WTC11 (cell line): ENCODE measurements at regions not wholly inside any gene's neighbourhood (a gene's known extent, or its start where the extent isn't known, plus 50 kb on each side); places are given as distances from the start of the nearest gene placed in this dataset.

Experiments
- CREB1 ChIP-seq: sonication (generic); formaldehyde crosslinking; IDR thresholded peaks from 2 replicates; pipeline ENCODE4 v1.8.0; 2023; ENCODE audit warnings: mild to moderate bottlenecking, missing genetic modification reagents
- CTCF ChIP-seq: fragments of 200-600 bp; IDR thresholded peaks from 2 replicates; pipeline ENCODE4 v1.8.0; 2022; ENCODE audit warnings: antibody characterized with exemption
- EMX1 ChIP-seq: fragments of 250-450 bp; sonication (Bioruptor Pico); IDR thresholded peaks from 2 replicates; pipeline ENCODE4 v1.8.0; 2021; ENCODE audit warnings: mild to moderate bottlenecking
- ETV6 ChIP-seq: sonication (generic); formaldehyde crosslinking; IDR thresholded peaks from 2 replicates; pipeline ENCODE4 v1.8.1; 2022; ENCODE audit warnings: mild to moderate bottlenecking, missing genetic modification reagents
- FOXJ3 ChIP-seq: sonication (generic); formaldehyde crosslinking; IDR thresholded peaks from 2 replicates; pipeline ENCODE4 v1.9.0; 2021; ENCODE audit warnings: missing genetic modification reagents, mild to moderate bottlenecking, borderline replicate concordance
- IRF2 ChIP-seq: sonication (generic); formaldehyde crosslinking; IDR thresholded peaks from 2 replicates; pipeline ENCODE4 v1.8.0; 2022; ENCODE audit warnings: low read depth, missing genetic modification reagents, borderline replicate concordance
- SP1 ChIP-seq: sonication (generic); formaldehyde crosslinking; conservative IDR thresholded peaks from 2 replicates; pipeline ENCODE4 v1.8.1; 2022; ENCODE audit warnings: missing genetic modification reagents
- USF2 ChIP-seq: sonication (generic); formaldehyde crosslinking; IDR thresholded peaks from 2 replicates; pipeline ENCODE4 v1.8.1; 2023; ENCODE audit warnings: mild to moderate bottlenecking, missing genetic modification reagents, moderate library complexity
- ZNF138 ChIP-seq: sonication (generic); formaldehyde crosslinking; conservative IDR thresholded peaks from 2 replicates; pipeline ENCODE4 v1.8.1; 2022; ENCODE audit warnings: mild to moderate bottlenecking, moderate library complexity, missing genetic modification reagents
- ZNF219 ChIP-seq: sonication (generic); formaldehyde crosslinking; IDR thresholded peaks from 2 replicates; pipeline ENCODE4 v1.8.0; 2023; ENCODE audit warnings: missing genetic modification reagents, mild to moderate bottlenecking, borderline replicate concordance
- ZNF671 ChIP-seq: fragments of 250-450 bp; sonication (Bioruptor Pico); IDR thresholded peaks from 2 replicates; pipeline ENCODE4 v1.8.0; 2021; ENCODE audit warnings: mild to moderate bottlenecking
- TF ChIP-seq, protein P1 (sequence below): sonication (generic); formaldehyde crosslinking; IDR thresholded peaks from 2 replicates; pipeline ENCODE4 v1.8.1; 2022; ENCODE audit warnings: low read depth, missing genetic modification reagents, borderline replicate concordance
- TF ChIP-seq, protein P2 (sequence below): sonication (generic); formaldehyde crosslinking; IDR thresholded peaks from 2 replicates; pipeline ENCODE4 v1.8.0; 2022; ENCODE audit warnings: missing genetic modification reagents
- TF ChIP-seq, protein P3 (sequence below): fragments of 250-450 bp; sonication (Bioruptor Pico); conservative IDR thresholded peaks from 2 replicates; pipeline ENCODE4 v1.9.0; 2021; ENCODE audit warnings: mild to moderate bottlenecking

DNA sequence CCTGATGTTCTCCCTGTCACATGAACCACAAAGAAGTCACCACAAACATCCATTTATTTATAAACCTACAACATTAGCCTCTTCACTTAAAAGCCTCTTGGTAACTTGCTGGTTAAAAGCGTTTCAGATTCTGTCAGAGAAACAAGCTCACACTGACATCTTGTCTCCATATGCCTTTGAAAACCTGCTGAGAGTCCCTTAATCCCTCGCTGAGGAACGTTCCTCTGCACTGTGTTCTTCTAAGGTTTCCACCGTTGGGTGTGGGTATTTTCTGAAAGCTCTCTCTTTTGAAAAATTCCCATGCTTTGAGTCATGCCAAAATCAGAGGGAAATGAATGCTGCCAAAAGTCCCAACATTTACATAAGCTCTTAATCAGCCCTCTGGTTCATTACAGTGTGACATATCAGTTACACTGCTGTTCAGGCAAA, 149.8 kb downstream of the CCDC34 start:
- TF ChIP-seq IRF2 (CRISPR knock-in tag), result no peak
- no peak for TF ChIP-seq ZNF219 (CRISPR knock-in tag)
- no peak for TF ChIP-seq CTCF
- TF ChIP-seq ZNF671 (CRISPR knock-in tag), result no peak
- TF ChIP-seq USF2 (CRISPR knock-in tag), result no peak
- no peak for TF ChIP-seq CREB1 (CRISPR knock-in tag)
- no peak for TF ChIP-seq ZNF138
- TF ChIP-seq, protein P1, sequence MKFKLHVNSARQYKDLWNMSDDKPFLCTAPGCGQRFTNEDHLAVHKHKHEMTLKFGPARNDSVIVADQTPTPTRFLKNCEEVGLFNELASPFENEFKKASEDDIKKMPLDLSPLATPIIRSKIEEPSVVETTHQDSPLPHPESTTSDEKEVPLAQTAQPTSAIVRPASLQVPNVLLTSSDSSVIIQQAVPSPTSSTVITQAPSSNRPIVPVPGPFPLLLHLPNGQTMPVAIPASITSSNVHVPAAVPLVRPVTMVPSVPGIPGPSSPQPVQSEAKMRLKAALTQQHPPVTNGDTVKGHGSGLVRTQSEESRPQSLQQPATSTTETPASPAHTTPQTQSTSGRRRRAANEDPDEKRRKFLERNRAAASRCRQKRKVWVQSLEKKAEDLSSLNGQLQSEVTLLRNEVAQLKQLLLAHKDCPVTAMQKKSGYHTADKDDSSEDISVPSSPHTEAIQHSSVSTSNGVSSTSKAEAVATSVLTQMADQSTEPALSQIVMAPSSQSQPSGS (CRISPR knock-in tag), result no peak
- TF ChIP-seq, protein P2, sequence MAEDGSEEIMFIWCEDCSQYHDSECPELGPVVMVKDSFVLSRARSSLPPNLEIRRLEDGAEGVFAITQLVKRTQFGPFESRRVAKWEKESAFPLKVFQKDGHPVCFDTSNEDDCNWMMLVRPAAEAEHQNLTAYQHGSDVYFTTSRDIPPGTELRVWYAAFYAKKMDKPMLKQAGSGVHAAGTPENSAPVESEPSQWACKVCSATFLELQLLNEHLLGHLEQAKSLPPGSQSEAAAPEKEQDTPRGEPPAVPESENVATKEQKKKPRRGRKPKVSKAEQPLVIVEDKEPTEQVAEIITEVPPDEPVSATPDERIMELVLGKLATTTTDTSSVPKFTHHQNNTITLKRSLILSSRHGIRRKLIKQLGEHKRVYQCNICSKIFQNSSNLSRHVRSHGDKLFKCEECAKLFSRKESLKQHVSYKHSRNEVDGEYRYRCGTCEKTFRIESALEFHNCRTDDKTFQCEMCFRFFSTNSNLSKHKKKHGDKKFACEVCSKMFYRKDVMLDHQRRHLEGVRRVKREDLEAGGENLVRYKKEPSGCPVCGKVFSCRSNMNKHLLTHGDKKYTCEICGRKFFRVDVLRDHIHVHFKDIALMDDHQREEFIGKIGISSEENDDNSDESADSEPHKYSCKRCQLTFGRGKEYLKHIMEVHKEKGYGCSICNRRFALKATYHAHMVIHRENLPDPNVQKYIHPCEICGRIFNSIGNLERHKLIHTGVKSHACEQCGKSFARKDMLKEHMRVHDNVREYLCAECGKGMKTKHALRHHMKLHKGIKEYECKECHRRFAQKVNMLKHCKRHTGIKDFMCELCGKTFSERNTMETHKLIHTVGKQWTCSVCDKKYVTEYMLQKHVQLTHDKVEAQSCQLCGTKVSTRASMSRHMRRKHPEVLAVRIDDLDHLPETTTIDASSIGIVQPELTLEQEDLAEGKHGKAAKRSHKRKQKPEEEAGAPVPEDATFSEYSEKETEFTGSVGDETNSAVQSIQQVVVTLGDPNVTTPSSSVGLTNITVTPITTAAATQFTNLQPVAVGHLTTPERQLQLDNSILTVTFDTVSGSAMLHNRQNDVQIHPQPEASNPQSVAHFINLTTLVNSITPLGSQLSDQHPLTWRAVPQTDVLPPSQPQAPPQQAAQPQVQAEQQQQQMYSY (CRISPR knock-in tag), result no peak
- no peak for TF ChIP-seq EMX1 (CRISPR knock-in tag)
- TF ChIP-seq, protein P3, sequence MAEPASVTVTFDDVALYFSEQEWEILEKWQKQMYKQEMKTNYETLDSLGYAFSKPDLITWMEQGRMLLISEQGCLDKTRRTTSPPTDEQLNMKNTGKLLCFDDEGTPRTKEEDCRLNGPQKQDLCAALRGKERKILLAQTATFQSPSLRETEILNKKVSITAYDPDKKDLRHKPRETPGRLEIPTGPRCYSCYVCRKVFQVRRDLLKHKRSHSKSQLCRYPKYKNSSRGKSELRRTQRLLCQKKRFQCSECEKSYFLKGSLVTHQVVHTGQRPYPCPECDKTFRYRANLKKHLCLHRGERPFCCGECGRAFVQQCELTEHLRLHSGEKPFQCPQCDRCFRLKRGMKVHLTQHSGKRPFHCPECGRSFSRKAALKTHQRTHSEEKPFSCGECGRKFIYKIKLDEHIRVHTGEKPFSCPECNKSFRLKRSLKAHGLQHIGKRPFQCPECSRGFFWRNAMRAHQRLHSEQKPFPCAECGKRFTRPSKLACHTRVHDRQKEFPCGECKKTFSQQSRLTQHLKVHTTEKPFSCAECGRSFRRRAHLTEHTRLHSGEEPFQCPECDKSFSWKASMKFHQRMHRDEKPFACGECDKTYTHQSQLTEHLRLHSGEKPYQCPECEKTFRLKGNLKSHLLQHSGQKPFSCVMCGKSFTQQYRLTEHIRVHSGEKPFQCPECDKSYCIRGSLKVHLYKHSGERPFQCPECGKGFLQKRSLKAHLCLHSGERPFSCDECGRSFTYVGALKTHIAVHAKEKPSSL, result no peak
- TF ChIP-seq SP1 (CRISPR knock-in tag), result no peak
- TF ChIP-seq ETV6 (CRISPR knock-in tag), result no peak
- no peak for TF ChIP-seq FOXJ3 (CRISPR knock-in tag)
